ENCODE measurements at regions not wholly inside any gene's neighbourhood (a gene's known extent, or its start where the extent isn't known, plus 50 kb on each side); places are given as distances from the start of the nearest gene placed in this dataset.

GRCh38 chr5:111997711-111998110 lies 240.7 kb upstream of the NREP start:
- Histone ChIP-seq H3K36me3 (ENCODE audit: control insufficient read depth in 2 of 2, insufficient read depth in 2 of 2, low read length in 1 of 2) (no peaks in the 10 kb centered on the region), H3K4me1 (ENCODE audit: control insufficient read depth in 2 of 2, insufficient read depth in 2 of 2, low read length in 2 of 2) (no peaks in the 10 kb centered on the region), H3K4me3 (ENCODE audit: low read length in 2 of 2) (no peak overlapping the region), H3K27me3 (ENCODE audit: control insufficient read depth in 2 of 2, insufficient read depth in 1 of 2, low read length in 1 of 2) (no peaks in the 10 kb centered on the region), H3K27ac (ENCODE audit: low read depth in 1 of 2, low read length in 1 of 2) (no peak overlapping the region), H3K9me3 (ENCODE audit: control insufficient read depth in 2 of 2, insufficient read depth in 1 of 2, low read length in 1 of 2) (no peaks in the 10 kb centered on the region)
- no peak for DNase-seq (ENCODE audit: low read depth in 6 of 9, low spot score in 9 of 9)
- WGBS: 97% methylated on average over 3 of the region's 3 CpGs

- H3K4me3 ChIP-seq (ENCODE audit: low read length in 2 of 2): no peak overlapping the region
- H3K27me3 ChIP-seq (ENCODE audit: control insufficient read depth in 2 of 2, insufficient read depth in 1 of 2, low read length in 1 of 2): no peaks in the 10 kb centered on the region
- H3K36me3 ChIP-seq (ENCODE audit: control insufficient read depth in 2 of 2, insufficient read depth in 2 of 2, low read length in 1 of 2): no peaks in the 10 kb centered on the region
- H3K4me1 ChIP-seq (ENCODE audit: control insufficient read depth in 2 of 2, insufficient read depth in 2 of 2, low read length in 2 of 2): no peaks in the 10 kb centered on the region
- no peaks in the 10 kb centered on the region for H3K9me3 ChIP-seq (ENCODE audit: control insufficient read depth in 2 of 2, insufficient read depth in 1 of 2, low read length in 1 of 2)
- WGBS: 96% methylated on average over 5 of the region's 5 CpGs
- no peak overlapping the region for H3K27ac ChIP-seq (ENCODE audit: low read depth in 1 of 2, low read length in 1 of 2)
- DNase-seq (ENCODE audit: low read depth in 6 of 9, low spot score in 9 of 9): no peak
These were observed 240.3 kb upstream of the NREP start for GRCh38 chr5:111997308-111997707.

GRCh38 chr5:111996574-111996973 lies 239.6 kb upstream of the NREP start:
- Histone ChIP-seq H3K36me3 (ENCODE audit: control insufficient read depth in 2 of 2, insufficient read depth in 2 of 2, low read length in 1 of 2) (no peaks in the 10 kb centered on the region), H3K9me3 (ENCODE audit: control insufficient read depth in 2 of 2, insufficient read depth in 1 of 2, low read length in 1 of 2) (no peaks in the 10 kb centered on the region), H3K4me1 (ENCODE audit: control insufficient read depth in 2 of 2, insufficient read depth in 2 of 2, low read length in 2 of 2) (no peaks in the 10 kb centered on the region), H3K27me3 (ENCODE audit: control insufficient read depth in 2 of 2, insufficient read depth in 1 of 2, low read length in 1 of 2) (no peaks in the 10 kb centered on the region), H3K27ac (ENCODE audit: low read depth in 1 of 2, low read length in 1 of 2) (no peak overlapping the region), H3K4me3 (ENCODE audit: low read length in 2 of 2) (no peak overlapping the region)
- WGBS: 96% methylated on average over 2 of the region's 2 CpGs
- DNase-seq (ENCODE audit: low read depth in 6 of 9, low spot score in 9 of 9): no peak

- 94% methylated on average over 4 of the region's 4 CpGs for WGBS
- Histone ChIP-seq H3K4me1 (ENCODE audit: control insufficient read depth in 2 of 2, insufficient read depth in 2 of 2, low read length in 2 of 2) (no peaks in the 10 kb centered on the region), H3K27me3 (ENCODE audit: control insufficient read depth in 2 of 2, insufficient read depth in 1 of 2, low read length in 1 of 2) (no peaks in the 10 kb centered on the region), H3K27ac (ENCODE audit: low read depth in 1 of 2, low read length in 1 of 2) (no peak overlapping the region), H3K9me3 (ENCODE audit: control insufficient read depth in 2 of 2, insufficient read depth in 1 of 2, low read length in 1 of 2) (no peaks in the 10 kb centered on the region), H3K36me3 (ENCODE audit: control insufficient read depth in 2 of 2, insufficient read depth in 2 of 2, low read length in 1 of 2) (no peaks in the 10 kb centered on the region), H3K4me3 (ENCODE audit: low read length in 2 of 2) (no peak overlapping the region)
- no peak for DNase-seq (ENCODE audit: low read depth in 6 of 9, low spot score in 9 of 9)
These were observed 238.7 kb upstream of the NREP start for GRCh38 chr5:111995701-111996100.

GRCh38 chr5:111993242-111993641 lies 236.2 kb upstream of the NREP start:
- no peaks in the 10 kb centered on the region for H3K9me3 ChIP-seq (ENCODE audit: control insufficient read depth in 2 of 2, insufficient read depth in 1 of 2, low read length in 1 of 2)
- no peaks in the 10 kb centered on the region for H3K4me1 ChIP-seq (ENCODE audit: control insufficient read depth in 2 of 2, insufficient read depth in 2 of 2, low read length in 2 of 2)
- no peak overlapping the region for H3K27ac ChIP-seq (ENCODE audit: low read depth in 1 of 2, low read length in 1 of 2)
- H3K36me3 ChIP-seq (ENCODE audit: control insufficient read depth in 2 of 2, insufficient read depth in 2 of 2, low read length in 1 of 2): no peaks in the 10 kb centered on the region
- H3K27me3 ChIP-seq (ENCODE audit: control insufficient read depth in 2 of 2, insufficient read depth in 1 of 2, low read length in 1 of 2): no peaks in the 10 kb centered on the region
- no peak overlapping the region for H3K4me3 ChIP-seq (ENCODE audit: low read length in 2 of 2)
- WGBS: 93% methylated on average over 2 of the region's 2 CpGs
- DNase-seq (ENCODE audit: low read depth in 6 of 9, low spot score in 9 of 9): no peak

- WGBS: 62% methylated on average over 2 of the region's 2 CpGs
- H3K36me3 ChIP-seq (ENCODE audit: control insufficient read depth in 2 of 2, insufficient read depth in 2 of 2, low read length in 1 of 2): no peaks in the 10 kb centered on the region
- no peak for DNase-seq (ENCODE audit: low read depth in 6 of 9, low spot score in 9 of 9)
- H3K27ac ChIP-seq (ENCODE audit: low read depth in 1 of 2, low read length in 1 of 2): no peak overlapping the region
- H3K9me3 ChIP-seq (ENCODE audit: control insufficient read depth in 2 of 2, insufficient read depth in 1 of 2, low read length in 1 of 2): no peaks in the 10 kb centered on the region
- no peak overlapping the region for H3K4me3 ChIP-seq (ENCODE audit: low read length in 2 of 2)
- no peaks in the 10 kb centered on the region for H3K4me1 ChIP-seq (ENCODE audit: control insufficient read depth in 2 of 2, insufficient read depth in 2 of 2, low read length in 2 of 2)
- no peaks in the 10 kb centered on the region for H3K27me3 ChIP-seq (ENCODE audit: control insufficient read depth in 2 of 2, insufficient read depth in 1 of 2, low read length in 1 of 2)
These were observed 227.1 kb upstream of the NREP start for GRCh38 chr5:111984044-111984443.

GRCh38 chr5:111983459-111983858 lies 226.5 kb upstream of the NREP start:
- WGBS: 97% methylated on average over 1 of the region's 1 CpG
- no peak for DNase-seq (ENCODE audit: low read depth in 6 of 9, low spot score in 9 of 9)
- Histone ChIP-seq H3K27ac (ENCODE audit: low read depth in 1 of 2, low read length in 1 of 2) (no peak overlapping the region), H3K36me3 (ENCODE audit: control insufficient read depth in 2 of 2, insufficient read depth in 2 of 2, low read length in 1 of 2) (no peaks in the 10 kb centered on the region), H3K27me3 (ENCODE audit: control insufficient read depth in 2 of 2, insufficient read depth in 1 of 2, low read length in 1 of 2) (no peaks in the 10 kb centered on the region), H3K4me1 (ENCODE audit: control insufficient read depth in 2 of 2, insufficient read depth in 2 of 2, low read length in 2 of 2) (no peaks in the 10 kb centered on the region), H3K4me3 (ENCODE audit: low read length in 2 of 2) (no peak overlapping the region), H3K9me3 (ENCODE audit: control insufficient read depth in 2 of 2, insufficient read depth in 1 of 2, low read length in 1 of 2) (no peaks in the 10 kb centered on the region)

- Histone ChIP-seq H3K36me3 (ENCODE audit: control insufficient read depth in 2 of 2, insufficient read depth in 2 of 2, low read length in 1 of 2) (no peaks in the 10 kb centered on the region), H3K9me3 (ENCODE audit: control insufficient read depth in 2 of 2, insufficient read depth in 1 of 2, low read length in 1 of 2) (no peaks in the 10 kb centered on the region), H3K4me1 (ENCODE audit: control insufficient read depth in 2 of 2, insufficient read depth in 2 of 2, low read length in 2 of 2) (no peaks in the 10 kb centered on the region), H3K4me3 (ENCODE audit: low read length in 2 of 2) (no peak overlapping the region), H3K27ac (ENCODE audit: low read depth in 1 of 2, low read length in 1 of 2) (no peak overlapping the region), H3K27me3 (ENCODE audit: control insufficient read depth in 2 of 2, insufficient read depth in 1 of 2, low read length in 1 of 2) (no peaks in the 10 kb centered on the region)
- no peak for DNase-seq (ENCODE audit: low read depth in 6 of 9, low spot score in 9 of 9)
- WGBS: 97% methylated on average over 2 of the region's 2 CpGs
These were observed 220.4 kb upstream of the NREP start for GRCh38 chr5:111977436-111977829.

GRCh38 chr5:111976705-111977435 lies 219.9 kb upstream of the NREP start:
- WGBS: 97% methylated on average over 2 of the region's 2 CpGs
- Histone ChIP-seq H3K4me1 (ENCODE audit: control insufficient read depth in 2 of 2, insufficient read depth in 2 of 2, low read length in 2 of 2) (no peaks in the 10 kb centered on the region), H3K27me3 (ENCODE audit: control insufficient read depth in 2 of 2, insufficient read depth in 1 of 2, low read length in 1 of 2) (no peaks in the 10 kb centered on the region), H3K27ac (ENCODE audit: low read depth in 1 of 2, low read length in 1 of 2) (no peak overlapping the region), H3K4me3 (ENCODE audit: low read length in 2 of 2) (no peak overlapping the region), H3K36me3 (ENCODE audit: control insufficient read depth in 2 of 2, insufficient read depth in 2 of 2, low read length in 1 of 2) (no peaks in the 10 kb centered on the region), H3K9me3 (ENCODE audit: control insufficient read depth in 2 of 2, insufficient read depth in 1 of 2, low read length in 1 of 2) (no peaks in the 10 kb centered on the region)
- DNase-seq (ENCODE audit: low read depth in 6 of 9, low spot score in 9 of 9): no peak
